ENCODE measurements at regions not wholly inside any gene's neighbourhood (a gene's known extent, or its start where the extent isn't known, plus 50 kb on each side); places are given as distances from the start of the nearest gene placed in this dataset.

DNA sequence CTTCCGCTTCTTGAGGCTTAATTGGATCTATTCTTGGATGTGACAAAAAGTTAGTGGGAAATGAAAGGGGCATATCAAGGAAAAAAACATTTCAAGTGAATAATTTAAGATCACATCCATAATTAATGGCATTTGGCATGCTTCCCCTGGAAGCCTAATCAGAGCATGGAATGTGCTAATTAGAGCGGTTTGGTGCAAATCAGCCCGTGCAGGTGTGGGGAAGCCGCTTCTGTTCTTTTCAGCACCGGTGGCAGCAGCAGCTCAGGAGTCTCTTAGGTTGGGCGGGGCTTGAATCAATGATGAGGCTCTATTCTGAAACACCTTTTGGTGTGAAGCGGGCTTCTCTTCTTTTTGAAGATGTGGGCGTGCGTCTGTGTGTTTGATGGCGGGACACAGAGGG is 301.2 kb downstream of the LRFN2 start:
- TF ChIP-seq, protein P1, sequence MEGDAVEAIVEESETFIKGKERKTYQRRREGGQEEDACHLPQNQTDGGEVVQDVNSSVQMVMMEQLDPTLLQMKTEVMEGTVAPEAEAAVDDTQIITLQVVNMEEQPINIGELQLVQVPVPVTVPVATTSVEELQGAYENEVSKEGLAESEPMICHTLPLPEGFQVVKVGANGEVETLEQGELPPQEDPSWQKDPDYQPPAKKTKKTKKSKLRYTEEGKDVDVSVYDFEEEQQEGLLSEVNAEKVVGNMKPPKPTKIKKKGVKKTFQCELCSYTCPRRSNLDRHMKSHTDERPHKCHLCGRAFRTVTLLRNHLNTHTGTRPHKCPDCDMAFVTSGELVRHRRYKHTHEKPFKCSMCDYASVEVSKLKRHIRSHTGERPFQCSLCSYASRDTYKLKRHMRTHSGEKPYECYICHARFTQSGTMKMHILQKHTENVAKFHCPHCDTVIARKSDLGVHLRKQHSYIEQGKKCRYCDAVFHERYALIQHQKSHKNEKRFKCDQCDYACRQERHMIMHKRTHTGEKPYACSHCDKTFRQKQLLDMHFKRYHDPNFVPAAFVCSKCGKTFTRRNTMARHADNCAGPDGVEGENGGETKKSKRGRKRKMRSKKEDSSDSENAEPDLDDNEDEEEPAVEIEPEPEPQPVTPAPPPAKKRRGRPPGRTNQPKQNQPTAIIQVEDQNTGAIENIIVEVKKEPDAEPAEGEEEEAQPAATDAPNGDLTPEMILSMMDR (IDR thresholded peaks at IDR 0.05): no peak
- TF ChIP-seq POLR2A (IDR thresholded peaks at IDR 0.05) (no peak), POLR2AphosphoS5 (IDR thresholded peaks at IDR 0.05) (no peak)

Data from sigmoid colon (tissue), 4 donors.